Activated CD8-positive, alpha-beta memory T cell treated with anti-CD3 and anti-CD28 coated beads for 24 hours (primary cell): ENCODE measurements at regions not wholly inside any gene's neighbourhood (a gene's known extent, or its start where the extent isn't known, plus 50 kb on each side); places are given as distances from the start of the nearest gene placed in this dataset.

Experiments
- DNase-seq: peaks from one replicate; pipeline ENCODE4 v3.0.0-alpha.2; 2020

GRCh38 chr3:139729300-139729699 is 51.5 kb upstream of the NMNAT3 start:
- no peak for DNase-seq

GRCh38 chr3:139728414-139728813 is 50.6 kb upstream of the NMNAT3 start:
- DNase-seq = no peak
